ENCODE measurements at regions not wholly inside any gene's neighbourhood (a gene's known extent, or its start where the extent isn't known, plus 50 kb on each side); places are given as distances from the start of the nearest gene placed in this dataset.

DNA sequence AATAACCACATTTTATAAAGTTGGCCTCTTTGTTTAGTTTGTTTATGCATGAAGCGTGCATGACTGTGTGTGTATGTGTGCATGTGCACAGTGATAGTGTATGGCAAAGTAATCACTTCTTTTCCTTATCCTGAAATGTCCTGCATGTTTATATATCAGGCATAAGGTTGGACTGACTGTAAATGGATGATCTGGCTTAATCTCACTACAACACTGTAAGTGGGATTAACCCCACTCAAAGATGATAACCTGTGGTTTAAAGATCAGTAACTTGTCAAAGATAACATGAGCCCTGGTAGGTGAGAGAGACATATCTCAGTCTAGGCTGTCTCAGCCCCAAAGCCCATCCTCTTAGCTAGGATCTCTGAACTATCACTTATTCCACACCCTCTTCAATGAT lies 376.6 kb upstream of the TSHZ2 start:
- Histone ChIP-seq H3K4me3 (replicated peaks in 1 of 3; ENCODE audit: insufficient read depth in 1 of 3, low read depth in 2 of 3, low read length in 3 of 3) (no peak overlapping the region), H3K9me3 (ENCODE audit: low read length) (peaks cover 9% of the 10 kb centered on the region; the same call in 1 of the 2 replicates), H3K79me2 (ENCODE audit: insufficient read depth, low read length) (no peaks in the 10 kb centered on the region), H3K9ac (ENCODE audit: insufficient read depth, low read depth, low read length) (no peak overlapping the region), H3K4me2 (ENCODE audit: low read depth, low read length) (no peak overlapping the region), H2AFZ (ENCODE audit: low read length) (no peak overlapping the region), H3K4me1 (ENCODE audit: insufficient read depth, low read length) (no peaks in the 10 kb centered on the region), H3K27ac (ENCODE audit: extremely low read length, insufficient read depth, low read length) (no peak overlapping the region), H3K27me3 (ENCODE audit: control insufficient read depth in 1 of 2, insufficient read depth in 2 of 2, low read length in 2 of 2) (no peaks in the 10 kb centered on the region), H3K36me3 (replicated peaks in 1 of 2; ENCODE audit: control insufficient read depth in 1 of 2, insufficient read depth in 2 of 2, low read length in 2 of 2) (no peaks in the 10 kb centered on the region), H4K20me1 (ENCODE audit: insufficient read depth, low read length) (no peaks in the 10 kb centered on the region)
- TF ChIP-seq, protein P1, sequence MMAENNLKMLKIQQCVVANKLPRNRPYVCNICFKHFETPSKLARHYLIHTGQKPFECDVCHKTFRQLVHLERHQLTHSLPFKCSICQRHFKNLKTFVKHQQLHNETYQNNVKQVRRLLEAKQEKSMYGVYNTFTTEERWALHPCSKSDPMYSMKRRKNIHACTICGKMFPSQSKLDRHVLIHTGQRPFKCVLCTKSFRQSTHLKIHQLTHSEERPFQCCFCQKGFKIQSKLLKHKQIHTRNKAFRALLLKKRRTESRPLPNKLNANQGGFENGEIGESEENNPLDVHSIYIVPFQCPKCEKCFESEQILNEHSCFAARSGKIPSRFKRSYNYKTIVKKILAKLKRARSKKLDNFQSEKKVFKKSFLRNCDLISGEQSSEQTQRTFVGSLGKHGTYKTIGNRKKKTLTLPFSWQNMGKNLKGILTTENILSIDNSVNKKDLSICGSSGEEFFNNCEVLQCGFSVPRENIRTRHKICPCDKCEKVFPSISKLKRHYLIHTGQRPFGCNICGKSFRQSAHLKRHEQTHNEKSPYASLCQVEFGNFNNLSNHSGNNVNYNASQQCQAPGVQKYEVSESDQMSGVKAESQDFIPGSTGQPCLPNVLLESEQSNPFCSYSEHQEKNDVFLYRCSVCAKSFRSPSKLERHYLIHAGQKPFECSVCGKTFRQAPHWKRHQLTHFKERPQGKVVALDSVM (CRISPR knock-in tag; IDR thresholded peaks at IDR 0.05), result no peak
- TF ChIP-seq TAF1 (CRISPR knock-in tag; IDR thresholded peaks at IDR 0.05) (no peak), SMAD1 (CRISPR knock-in tag; IDR thresholded peaks at IDR 0.05; ENCODE audit: borderline replicate concordance, low read depth) (no peak), GTF2F1 (IDR thresholded peaks at IDR 0.05; ENCODE audit: low read length) (no peak), ZNF292 (CRISPR knock-in tag; IDR thresholded peaks at IDR 0.05; ENCODE audit: borderline replicate concordance, low read depth) (no peak), ZNF558 (CRISPR knock-in tag; IDR thresholded peaks at IDR 0.05; ENCODE audit: borderline replicate concordance) (no peak), ZNF672 (CRISPR knock-in tag; IDR thresholded peaks at IDR 0.05) (no peak), NFE2L2 (IDR thresholded peaks at IDR 0.05; ENCODE audit: low read length) (no peak), RBAK (CRISPR knock-in tag; IDR thresholded peaks at IDR 0.05) (no peak), MTF1 (CRISPR knock-in tag; IDR thresholded peaks at IDR 0.05) (no peak), SMYD3 (CRISPR knock-in tag; IDR thresholded peaks at IDR 0.05) (no peak), MAFG (CRISPR knock-in tag; IDR thresholded peaks at IDR 0.05) (no peak), HCFC1 (IDR thresholded peaks at IDR 0.05; ENCODE audit: low read depth, low read length) (no peak)
- ChIA-PET CTCF (ENCODE audit: low intra/inter-chr PET ratio, low total read pairs) (no interaction called here), POLR2A (no interaction called here)
- FAIRE-seq, result no peak
- DNase-seq (ENCODE audit: low spot score), result no peak
- WGBS (ENCODE audit: low lambda C conversion rate), result 0% methylated on average over 1 of the region's 1 CpG
- no TSS peak for BruUV-seq (replicated peaks)
- ATAC-seq, result no peak
- in situ Hi-C loops (cut with HindIII; ENCODE audit: extremely low pct_ligation_motif_present, low pct_unique_long_range_greater_than_20kb), result no loop called here
- intact Hi-C loops (cut with micrococcal nuclease; ENCODE audit: unreplicated experiment), result no loop called here
